H9 (cell line): ENCODE measurements at regions not wholly inside any gene's neighbourhood (a gene's known extent, or its start where the extent isn't known, plus 50 kb on each side); places are given as distances from the start of the nearest gene placed in this dataset.

Experiments
- DNase-seq: peaks from one replicate; pipeline ENCODE4 v3.0.0-alpha.2; 2017
- H2AFZ ChIP-seq: one replicate; pipeline ENCODE4 v1.6.1; 2013; ENCODE audit warnings: mild to moderate bottlenecking, low read length, control low read depth, moderate library complexity
- H2AK5ac ChIP-seq: 2 replicates; pipeline ENCODE4 v1.6.1; 2013; ENCODE audit warnings: low read length, control low read depth, mixed read lengths; ENCODE audit not compliant: insufficient read length
- H2BK120ac ChIP-seq: one replicate; pipeline ENCODE4 v1.6.1; 2013; ENCODE audit warnings: low read depth, mild to moderate bottlenecking, low read length, control low read depth, inconsistent platforms; ENCODE audit not compliant: poor library complexity, severe bottlenecking
- H2BK12ac ChIP-seq: 2 replicates; pipeline ENCODE4 v1.6.1; 2013; ENCODE audit warnings: low read length, control low read depth, mixed read lengths, low read depth; ENCODE audit not compliant: insufficient read length
- H2BK15ac ChIP-seq: 2 replicates; pipeline ENCODE4 v1.6.1; 2013; ENCODE audit warnings: low read depth, low read length, control low read depth
- H2BK20ac ChIP-seq: one replicate; pipeline ENCODE4 v1.6.1; 2013; ENCODE audit warnings: low read depth, mild to moderate bottlenecking, low read length, control low read depth, inconsistent platforms; ENCODE audit not compliant: poor library complexity, severe bottlenecking
- H2BK5ac ChIP-seq: 2 replicates; pipeline ENCODE4 v1.6.1; 2013; ENCODE audit warnings: low read length, control low read depth, mixed read lengths; ENCODE audit not compliant: insufficient read length
- H3K14ac ChIP-seq: 2 replicates; pipeline ENCODE4 v1.6.1; 2013; ENCODE audit warnings: low read length, control low read depth; ENCODE audit not compliant: insufficient read depth
- H3K18ac ChIP-seq: 2 replicates; pipeline ENCODE4 v1.6.1; 2013; ENCODE audit warnings: low read depth, mild to moderate bottlenecking, mixed read lengths, low read length, control low read depth; ENCODE audit not compliant: insufficient read length
- H3K23ac ChIP-seq: 2 replicates; pipeline ENCODE4 v1.6.1; 2013; ENCODE audit warnings: low read length, control low read depth, mixed read lengths, low read depth; ENCODE audit not compliant: insufficient read length
- H3K23me2 ChIP-seq: 2 replicates; pipeline ENCODE4 v1.6.1; 2013; ENCODE audit warnings: low read depth, mild to moderate bottlenecking, mixed read lengths, low read length, control low read depth; ENCODE audit not compliant: insufficient read length, poor library complexity, severe bottlenecking
- H3K27ac ChIP-seq: 2 replicates; pipeline ENCODE4 v1.5.1; 2013; ENCODE audit warnings: low read length, control low read depth, mixed read lengths, low read depth; ENCODE audit not compliant: insufficient read length
- H3K27me3 ChIP-seq: 2 replicates; pipeline ENCODE4 v1.6.1; 2013; ENCODE audit warnings: low read length, control low read depth, inconsistent platforms; ENCODE audit not compliant: insufficient read depth
- H3K4ac ChIP-seq: 2 replicates; pipeline ENCODE4 v1.6.1; 2013; ENCODE audit warnings: low read depth, mild to moderate bottlenecking, control low read depth, inconsistent platforms, low read length, moderate library complexity
- H3K4me1 ChIP-seq: 2 replicates; pipeline ENCODE4 v1.6.1; 2013; ENCODE audit warnings: low read length, control low read depth, inconsistent platforms; ENCODE audit not compliant: insufficient read depth
- H3K4me2 ChIP-seq: 2 replicates; pipeline ENCODE4 v1.6.1; 2013; ENCODE audit warnings: low read length, control low read depth, mixed read lengths; ENCODE audit not compliant: insufficient read length, insufficient read depth
- H3K56ac ChIP-seq: 2 replicates; pipeline ENCODE4 v1.6.1; 2013; ENCODE audit warnings: low read depth, mild to moderate bottlenecking, mixed read lengths, low read length, control low read depth; ENCODE audit not compliant: insufficient read length
- H3K79me1 ChIP-seq: 2 replicates; pipeline ENCODE4 v1.6.1; 2013; ENCODE audit warnings: low read depth, mild to moderate bottlenecking, moderate library complexity, low read length, control low read depth, inconsistent platforms; ENCODE audit not compliant: insufficient read depth, poor library complexity, severe bottlenecking
- H3K79me2 ChIP-seq: 2 replicates; pipeline ENCODE4 v1.6.1; 2013; ENCODE audit warnings: low read length, control low read depth, inconsistent platforms; ENCODE audit not compliant: insufficient read depth
- H3K9ac ChIP-seq: 2 replicates; pipeline ENCODE4 v1.6.1; 2013; ENCODE audit warnings: low read length, control low read depth, mixed read lengths; ENCODE audit not compliant: insufficient read length; ENCODE audit errors: extremely low read depth
- H3K9me3 ChIP-seq: one replicate; pipeline ENCODE4 v1.6.1; 2013; ENCODE audit warnings: low read depth, low read length, inconsistent platforms; ENCODE audit not compliant: control insufficient read depth
- H3T11ph ChIP-seq: one replicate; pipeline ENCODE4 v1.6.1; 2013; ENCODE audit warnings: mild to moderate bottlenecking, low read length, control low read depth, inconsistent platforms
- H4K20me1 ChIP-seq: one replicate; pipeline ENCODE4 v1.6.1; 2013; ENCODE audit not compliant: control insufficient read depth, insufficient read length, insufficient read depth
- H4K5ac ChIP-seq: 2 replicates; pipeline ENCODE4 v1.6.1; 2013; ENCODE audit warnings: low read depth, mild to moderate bottlenecking, mixed read lengths, low read length, control low read depth; ENCODE audit not compliant: insufficient read length
- H4K8ac ChIP-seq: replicated peaks from 2 replicates; pipeline ENCODE4 v1.6.1; 2013; ENCODE audit warnings: low read length, control low read depth, mixed read lengths, low read depth; ENCODE audit not compliant: insufficient read length
- H4K91ac ChIP-seq: 2 replicates; pipeline ENCODE4 v1.6.1; 2013; ENCODE audit warnings: low read depth, mild to moderate bottlenecking, moderate library complexity, mixed read lengths, low read length, control low read depth; ENCODE audit not compliant: insufficient read length
- H3K27ac Mint-ChIP-seq, 3 experiments: 2 replicates in 2 of 3; 3 replicates in 1 of 3; pipeline ENCODE4 v1.8.0; 2020 to 2021; ENCODE audit warnings: mixed read lengths in 3 of 3, mild to moderate bottlenecking in 1 of 3, moderate library complexity in 1 of 3
- H3K27me3 Mint-ChIP-seq: 2 replicates; pipeline ENCODE4 v1.8.0; 2021; ENCODE audit warnings: low read depth, mild to moderate bottlenecking, moderate library complexity, mixed read lengths
- H3K36me3 Mint-ChIP-seq, 3 experiments: 2 replicates in 2 of 3; 3 replicates in 1 of 3; pipeline ENCODE4 v1.8.0; 2020 to 2021; ENCODE audit warnings: low read depth in 3 of 3, mixed read lengths in 3 of 3; ENCODE audit not compliant: insufficient read depth in 1 of 3
- H3K4me1 Mint-ChIP-seq, 2 experiments: 2 replicates each; pipeline ENCODE4 v1.8.0; 2020; ENCODE audit warnings: mixed read lengths in 2 of 2
- H3K4me3 Mint-ChIP-seq, 2 experiments: 2 replicates in 1 of 2; 3 replicates in 1 of 2; pipeline ENCODE4 v1.8.0; 2020 to 2021; ENCODE audit warnings: mild to moderate bottlenecking in 2 of 2, mixed read lengths in 2 of 2, moderate library complexity in 1 of 2
- H3K9me3 Mint-ChIP-seq, 2 experiments: 2 replicates in 1 of 2; 3 replicates in 1 of 2; pipeline ENCODE4 v1.8.0; 2020; ENCODE audit warnings: mild to moderate bottlenecking in 2 of 2, mixed read lengths in 2 of 2, moderate library complexity in 1 of 2
- WGBS: extraction: QIAGEN DNeasy Blood & Tissue Kit; methylation state at CpG from one replicate; pipeline ENCODE4 v1.1.7; 2013; ENCODE audit warnings: missing lambda C conversion rate, low lambda C conversion rate, mixed read lengths; ENCODE audit not compliant: insufficient read length; ENCODE audit errors: extremely low coverage; 5-methylcytosine and 5-hydroxymethylcytosine counted together
- TF ChIP-seq, protein P1 (sequence below): fragments of 200-600 bp; sonication (generic); conservative IDR thresholded peaks from 3 replicates; pipeline ENCODE4 v1.8.0; 2021; ENCODE audit warnings: antibody characterized with exemption, mild to moderate bottlenecking

DNA sequence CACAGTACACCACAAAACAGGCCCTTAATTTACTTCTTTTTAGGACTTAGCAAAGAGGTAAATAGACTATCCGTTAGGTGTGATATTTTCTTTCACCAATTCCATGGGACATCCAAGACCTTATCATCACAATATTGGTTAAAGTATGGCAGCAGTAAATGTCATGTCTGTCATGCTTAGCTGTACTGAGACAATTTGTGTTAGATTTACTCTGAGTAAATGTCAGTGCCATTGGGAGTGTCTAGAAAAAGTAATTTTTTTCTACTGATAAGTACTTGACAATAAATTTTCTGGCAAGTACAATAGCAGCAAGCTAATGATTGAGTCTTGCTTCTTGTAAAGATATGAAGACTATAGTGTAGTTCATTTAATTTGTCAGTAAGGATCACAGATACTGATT, 756.1 kb downstream of the FAM133A start:
- Histone ChIP-seq H3K23me2 (no peaks in the 10 kb centered on the region), H3K56ac (no peak overlapping the region), H3K27ac (no peak overlapping the region), H4K91ac (no peak overlapping the region), H2BK12ac (no peak overlapping the region), H3K79me2 (no peaks in the 10 kb centered on the region), H4K8ac (no peak overlapping the region), H3K18ac (no peak overlapping the region), H4K5ac (no peak overlapping the region), H3K4me1 (no peaks in the 10 kb centered on the region), H2AK5ac (no peak overlapping the region), H3K9ac (no peak overlapping the region), H3K23ac (no peak overlapping the region), H3K27me3 (no peaks in the 10 kb centered on the region), H2BK20ac (no peak overlapping the region), H2BK5ac (no peak overlapping the region), H3K4me2 (no peak overlapping the region), H2BK15ac (no peak overlapping the region), H3K14ac (no peak overlapping the region), H3K79me1 (no peaks in the 10 kb centered on the region), H3K9me3 (no peaks in the 10 kb centered on the region), H4K20me1 (no peaks in the 10 kb centered on the region), H2AFZ (no peak overlapping the region), H3T11ph (no peak overlapping the region), H2BK120ac (no peak overlapping the region), H3K4ac (no peak overlapping the region)
- DNase-seq: no peak
- Mint-ChIP-seq H3K4me3 (no peak overlapping the region), H3K27ac (no peak overlapping the region), H3K9me3 (no peaks in the 10 kb centered on the region; a peak in 1 of 5 replicates), H3K4me1 (no peaks in the 10 kb centered on the region), H3K36me3 (peaks cover 0 to 7% (median under 1%) of the 10 kb centered on the region in 3 experiments; a peak in 3 of 7 replicates), H3K27me3 (no peaks in the 10 kb centered on the region)
- TF ChIP-seq, protein P1, sequence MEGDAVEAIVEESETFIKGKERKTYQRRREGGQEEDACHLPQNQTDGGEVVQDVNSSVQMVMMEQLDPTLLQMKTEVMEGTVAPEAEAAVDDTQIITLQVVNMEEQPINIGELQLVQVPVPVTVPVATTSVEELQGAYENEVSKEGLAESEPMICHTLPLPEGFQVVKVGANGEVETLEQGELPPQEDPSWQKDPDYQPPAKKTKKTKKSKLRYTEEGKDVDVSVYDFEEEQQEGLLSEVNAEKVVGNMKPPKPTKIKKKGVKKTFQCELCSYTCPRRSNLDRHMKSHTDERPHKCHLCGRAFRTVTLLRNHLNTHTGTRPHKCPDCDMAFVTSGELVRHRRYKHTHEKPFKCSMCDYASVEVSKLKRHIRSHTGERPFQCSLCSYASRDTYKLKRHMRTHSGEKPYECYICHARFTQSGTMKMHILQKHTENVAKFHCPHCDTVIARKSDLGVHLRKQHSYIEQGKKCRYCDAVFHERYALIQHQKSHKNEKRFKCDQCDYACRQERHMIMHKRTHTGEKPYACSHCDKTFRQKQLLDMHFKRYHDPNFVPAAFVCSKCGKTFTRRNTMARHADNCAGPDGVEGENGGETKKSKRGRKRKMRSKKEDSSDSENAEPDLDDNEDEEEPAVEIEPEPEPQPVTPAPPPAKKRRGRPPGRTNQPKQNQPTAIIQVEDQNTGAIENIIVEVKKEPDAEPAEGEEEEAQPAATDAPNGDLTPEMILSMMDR: no peak
- WGBS: no CpG with 5 or more reads among the region's 1 CpG
